H1 (cell line): ENCODE measurements at regions not wholly inside any gene's neighbourhood (a gene's known extent, or its start where the extent isn't known, plus 50 kb on each side); places are given as distances from the start of the nearest gene placed in this dataset.

Experiments
- CTCF ChIA-PET: fragments of 300-600 bp; sonication (Branson Sonifier 250); formaldehyde crosslinking; loops from one replicate; lab custom pipeline; 2021; ENCODE audit not compliant: partially characterized antibody; lab: Charles Lee
- POLR2A ChIA-PET: fragments of 300-600 bp; sonication (Branson Sonifier 250); formaldehyde crosslinking; loops from one replicate; lab custom pipeline; 2021; ENCODE audit warnings: inconsistent platforms; ENCODE audit not compliant: partially characterized antibody; lab: Charles Lee
- DNase-seq, 2 experiments: peaks; one replicate each; pipeline versions ENCODE4 v3.0.0 to v3.0.0-alpha.2; 2010 to 2022; ENCODE audit warnings: low spot score in 2 of 2, low read depth in 1 of 2, mixed read lengths in 1 of 2
- FAIRE-seq: peaks from 2 replicates; lab custom pipeline; 2011; peaks lifted over from hg19 to GRCh38; lab: Jason Lieb, UNC
- H2AFZ ChIP-seq: 2 replicates; pipeline ENCODE4 v1.8.1; 2012; ENCODE audit warnings: low read length, inconsistent platforms
- H2AK5ac ChIP-seq: 2 replicates; pipeline ENCODE4 v1.6.1; 2013; ENCODE audit warnings: low read depth, low read length
- H2BK120ac ChIP-seq: replicated peaks from 2 replicates; pipeline ENCODE3; 2013; ENCODE audit warnings: low read depth, low read length, inconsistent platforms
- H2BK12ac ChIP-seq: 2 replicates; pipeline ENCODE4 v1.6.1; 2013; ENCODE audit warnings: low read depth, low read length
- H2BK15ac ChIP-seq: 2 replicates; pipeline ENCODE4 v1.6.1; 2013; ENCODE audit warnings: low read length
- H2BK20ac ChIP-seq: 2 replicates; pipeline ENCODE4 v1.6.1; 2013; ENCODE audit warnings: low read length
- H2BK5ac ChIP-seq: 2 replicates; pipeline ENCODE4 v1.6.1; 2013; ENCODE audit warnings: low read depth, low read length
- H3K14ac ChIP-seq: 2 replicates; pipeline ENCODE4 v1.6.1; 2013; ENCODE audit warnings: inconsistent platforms; ENCODE audit not compliant: insufficient read length
- H3K18ac ChIP-seq: 2 replicates; pipeline ENCODE4 v1.6.1; 2013; ENCODE audit warnings: low read length; ENCODE audit errors: extremely low read depth
- H3K23ac ChIP-seq: 2 replicates; pipeline ENCODE4 v1.6.1; 2013; ENCODE audit warnings: inconsistent platforms; ENCODE audit not compliant: insufficient read length
- H3K23me2 ChIP-seq: 2 replicates; pipeline ENCODE4 v1.6.1; 2013; ENCODE audit warnings: low read depth, low read length
- H3K27ac ChIP-seq: 2 replicates; pipeline ENCODE4 v1.6.1; 2011; ENCODE audit warnings: low read depth, low read length, inconsistent platforms
- H3K27me3 ChIP-seq, 4 experiments: replicated peaks in 1 of 4; 1 replicate in 1 of 4; 2 replicates in 3 of 4; pipeline versions ENCODE4 v1.6.1 to v1.8.1; 2011 to 2013; ENCODE audit warnings: low read length in 3 of 4, mild to moderate bottlenecking in 3 of 4, inconsistent platforms in 2 of 4, mixed read lengths in 2 of 4, moderate library complexity in 1 of 4; ENCODE audit not compliant: control insufficient read depth in 3 of 4, insufficient read depth in 3 of 4; ENCODE audit errors: extremely low read depth in 1 of 4
- H3K36me3 ChIP-seq, 4 experiments: 2 replicates each; pipeline versions ENCODE4 v1.6.1 to v1.8.1; 2011 to 2013; ENCODE audit warnings: mild to moderate bottlenecking in 4 of 4, low read length in 3 of 4, moderate library complexity in 2 of 4, control low read depth in 1 of 4, inconsistent platforms in 1 of 4; ENCODE audit not compliant: insufficient read depth in 4 of 4, control insufficient read depth in 2 of 4
- H3K4ac ChIP-seq: replicated peaks from 2 replicates; pipeline ENCODE3; 2013; ENCODE audit warnings: low read length, low read depth, mixed read lengths, inconsistent platforms; ENCODE audit not compliant: insufficient read length
- H3K4me1 ChIP-seq, 4 experiments: replicated peaks in 1 of 4; 1 replicate in 1 of 4; 2 replicates in 3 of 4; pipeline versions ENCODE4 v1.6.1 to v1.8.1; 2011 to 2013; ENCODE audit warnings: low read length in 3 of 4, inconsistent platforms in 2 of 4, mixed read lengths in 1 of 4; ENCODE audit not compliant: insufficient read depth in 4 of 4, control insufficient read depth in 3 of 4
- H3K4me2 ChIP-seq, 2 experiments: 2 replicates each; pipeline versions ENCODE4 v1.6.1 to v1.8.1; 2011 to 2013; ENCODE audit warnings: low read depth in 2 of 2, low read length in 2 of 2, control low read depth in 1 of 2, inconsistent platforms in 1 of 2, mild to moderate bottlenecking in 1 of 2; ENCODE audit not compliant: insufficient read depth in 1 of 2
- H3K4me3 ChIP-seq, 4 experiments: fragments of 200-600, 300-600 bp in 1 of 4; sonication (generic), shearing (Covaris generic), sonication (Bioruptor Twin) in 1 of 4; 2 replicates each; pipeline versions ENCODE4 v1.5.1 to v1.8.1; 2011 to 2016; ENCODE audit warnings: low read length in 4 of 4, low read depth in 3 of 4, control low read depth in 2 of 4, inconsistent platforms in 2 of 4, mild to moderate bottlenecking in 2 of 4, mixed read lengths in 1 of 4, moderate library complexity in 1 of 4; ENCODE audit not compliant: insufficient read depth in 2 of 4; ENCODE audit errors: extremely low read depth in 1 of 4
- H3K56ac ChIP-seq: replicated peaks from 2 replicates; pipeline ENCODE3; 2013; ENCODE audit warnings: low read depth, mild to moderate bottlenecking, mixed read lengths, low read length, inconsistent platforms; ENCODE audit not compliant: insufficient read length
- H3K79me1 ChIP-seq: 2 replicates; pipeline ENCODE4 v1.6.1; 2013; ENCODE audit warnings: low read depth, low read length, control low read depth
- H3K79me2 ChIP-seq, 2 experiments: 2 replicates each; pipeline versions ENCODE4 v1.6.1 to v1.8.1; 2012 to 2013; ENCODE audit warnings: low read length in 2 of 2, mild to moderate bottlenecking in 2 of 2, inconsistent platforms in 1 of 2; ENCODE audit not compliant: insufficient read depth in 2 of 2, control insufficient read depth in 1 of 2
- H3K9ac ChIP-seq, 4 experiments: replicated peaks in 1 of 4; 1 replicate in 1 of 4; 2 replicates in 3 of 4; pipeline versions ENCODE4 v1.6.1 to v1.8.1; 2011 to 2013; ENCODE audit warnings: low read depth in 3 of 4, low read length in 3 of 4, control low read depth in 2 of 4, mild to moderate bottlenecking in 2 of 4, moderate library complexity in 2 of 4, inconsistent platforms in 1 of 4; ENCODE audit errors: extremely low read depth in 1 of 4
- H3K9me3 ChIP-seq, 2 experiments: 2 replicates each; pipeline versions ENCODE4 v1.6.1 to v1.8.1; 2012 to 2013; ENCODE audit warnings: mild to moderate bottlenecking in 2 of 2, moderate library complexity in 2 of 2, control low read depth in 1 of 2, inconsistent platforms in 1 of 2, low read depth in 1 of 2, low read length in 1 of 2, mixed read lengths in 1 of 2; ENCODE audit not compliant: insufficient read depth in 2 of 2
- H4K20me1 ChIP-seq, 2 experiments: replicated peaks in 1 of 2; 2 replicates each; pipeline versions ENCODE3 to v1.8.1; 2011 to 2013; ENCODE audit warnings: inconsistent platforms in 2 of 2, low read length in 2 of 2, mild to moderate bottlenecking in 1 of 2; ENCODE audit not compliant: insufficient read depth in 2 of 2, control insufficient read depth in 1 of 2
- H4K5ac ChIP-seq: 2 replicates; pipeline ENCODE4 v1.6.1; 2013; ENCODE audit warnings: low read length, low read depth, mixed read lengths, inconsistent platforms; ENCODE audit not compliant: insufficient read length
- H4K8ac ChIP-seq: 2 replicates; pipeline ENCODE4 v1.8.0; 2013; ENCODE audit warnings: mild to moderate bottlenecking, moderate library complexity, low read length, inconsistent platforms; ENCODE audit not compliant: insufficient read depth; ENCODE audit errors: extremely low read depth
- H4K91ac ChIP-seq: replicated peaks from 2 replicates; pipeline ENCODE3; 2013; ENCODE audit warnings: low read length, mixed read lengths, inconsistent platforms; ENCODE audit not compliant: insufficient read length
- POLR2AphosphoS5 ChIP-seq: IDR thresholded peaks from 2 replicates; pipeline ENCODE4 v1.6.1; 2011; ENCODE audit warnings: low read depth, low read length

GRCh38 chr16:62335356-62335755 lies 299.1 kb upstream of the CDH8 start:
- H3K9me3 ChIP-seq = no peaks in the 10 kb centered on the region
- no peak overlapping the region for H3K9ac ChIP-seq
- H2BK120ac ChIP-seq = no peak overlapping the region
- ChIA-PET POLR2A (no interaction called here), CTCF (interaction anchor here (0.6 to 1.4 kb wide), 2 partner anchors 34 to 903 kb away, joined by 3 read pairs; no protein-coding TSS in a partner anchor)
- no peaks in the 10 kb centered on the region for H3K23me2 ChIP-seq
- H2BK12ac ChIP-seq = no peak overlapping the region
- no peak overlapping the region for H3K27ac ChIP-seq
- H3K79me1 ChIP-seq = no peaks in the 10 kb centered on the region
- no peak overlapping the region for H3K56ac ChIP-seq
- no peak overlapping the region for H3K4me3 ChIP-seq
- no peak overlapping the region for H4K5ac ChIP-seq
- H3K4ac ChIP-seq = no peak overlapping the region
- H3K4me1 ChIP-seq = no peaks in the 10 kb centered on the region
- no peaks in the 10 kb centered on the region for H3K27me3 ChIP-seq
- H3K18ac ChIP-seq = no peak overlapping the region
- H4K91ac ChIP-seq = no peak overlapping the region
- no peak overlapping the region for H4K8ac ChIP-seq
- no peak overlapping the region for H2BK20ac ChIP-seq
- no peak overlapping the region for H2BK15ac ChIP-seq
- no peak overlapping the region for H3K4me2 ChIP-seq
- H3K14ac ChIP-seq = no peak overlapping the region
- TF ChIP-seq POLR2AphosphoS5 = no peak
- no peak overlapping the region for H2AK5ac ChIP-seq
- H4K20me1 ChIP-seq = no peaks in the 10 kb centered on the region
- H3K23ac ChIP-seq = no peak overlapping the region
- no peaks in the 10 kb centered on the region for H3K36me3 ChIP-seq
- no peak for FAIRE-seq
- no peak overlapping the region for H2BK5ac ChIP-seq
- DNase-seq = no peak
- H3K79me2 ChIP-seq = no peaks in the 10 kb centered on the region
- H2AFZ ChIP-seq = no peak overlapping the region
